SHP77 treated with DMSO at 0.1 percent for 48 hours (cell line): ENCODE measurements at regions not wholly inside any gene's neighbourhood (a gene's known extent, or its start where the extent isn't known, plus 50 kb on each side); places are given as distances from the start of the nearest gene placed in this dataset.
"Not testable (repeated sequence)": the region's sequence is repeated elsewhere in the genome, so short reads cannot be mapped to it uniquely, and the experiment has no call there.

ENCODE experiments used
- DNase-seq: peaks from one replicate; lab custom pipeline; 2025; lab: John Stamatoyannopoulos, UW

DNA sequence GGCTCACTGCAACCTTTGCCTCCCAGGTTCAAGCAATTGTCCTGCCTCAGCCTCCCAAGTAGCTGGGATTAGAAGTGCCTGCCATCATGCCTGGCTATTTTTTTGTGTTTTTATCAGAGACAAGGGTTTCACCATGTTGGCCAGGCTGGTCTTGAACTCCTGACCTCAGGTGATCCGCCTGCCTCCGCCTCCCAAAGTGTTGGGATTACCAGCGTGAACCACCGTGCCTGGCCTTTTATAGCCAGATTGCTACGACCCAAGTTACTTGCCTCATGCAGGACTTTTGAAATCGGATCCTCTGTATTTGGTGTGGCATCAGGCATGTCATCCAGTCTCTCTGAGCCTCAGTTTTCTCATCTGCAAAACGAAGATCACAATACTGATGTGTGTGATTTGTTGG lies 115.9 kb upstream of the MYCN start:
- DNase-seq, result not testable (repeated sequence)

- no peak for DNase-seq
Measured at GRCh38 chr2:15825276-15825980, 114.9 kb upstream of the MYCN start.

DNA sequence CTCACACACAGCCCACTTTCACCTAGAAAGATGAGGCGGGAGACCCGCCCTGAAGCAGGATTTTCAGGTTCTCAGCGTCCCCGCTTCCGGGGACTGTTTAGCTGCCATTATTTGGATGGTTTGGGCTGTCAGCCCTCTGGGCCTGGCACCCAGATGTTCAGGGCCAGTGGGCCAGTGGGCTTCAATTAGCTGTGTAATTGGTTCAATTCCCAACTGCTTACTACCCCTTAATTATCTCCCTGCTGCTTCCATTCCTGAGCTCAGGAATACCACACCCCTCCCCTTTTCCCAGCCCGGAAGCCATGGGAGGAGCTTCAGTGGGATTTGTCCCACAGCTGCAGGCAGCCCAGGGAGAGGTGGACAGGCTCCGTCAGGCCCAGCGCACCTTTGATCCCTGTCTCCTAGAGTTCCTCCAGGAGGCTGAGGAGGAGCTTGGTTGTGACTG lies 114.1 kb upstream of the MYCN start:
- no peak for DNase-seq

DNA sequence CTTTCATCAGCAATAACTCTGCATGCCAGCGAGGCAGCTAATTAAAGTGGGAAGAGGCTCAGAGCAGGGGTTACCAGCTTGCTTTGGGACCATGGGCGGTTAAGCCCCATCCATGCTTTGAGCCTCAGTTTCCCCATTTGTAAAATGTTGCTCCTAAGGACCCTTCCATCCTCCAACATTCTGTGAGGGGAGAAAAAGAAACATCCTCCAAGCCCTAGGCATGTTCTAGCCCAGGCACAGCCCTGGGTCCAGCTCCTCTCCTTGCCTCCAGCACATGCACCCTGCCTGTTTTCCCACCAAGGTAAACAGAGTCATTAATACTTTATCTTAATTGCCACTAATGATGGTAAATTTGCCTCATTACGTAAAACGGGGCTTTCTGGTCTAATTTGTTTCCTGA lies 113.3 kb upstream of the MYCN start:
- no peak for DNase-seq

DNA sequence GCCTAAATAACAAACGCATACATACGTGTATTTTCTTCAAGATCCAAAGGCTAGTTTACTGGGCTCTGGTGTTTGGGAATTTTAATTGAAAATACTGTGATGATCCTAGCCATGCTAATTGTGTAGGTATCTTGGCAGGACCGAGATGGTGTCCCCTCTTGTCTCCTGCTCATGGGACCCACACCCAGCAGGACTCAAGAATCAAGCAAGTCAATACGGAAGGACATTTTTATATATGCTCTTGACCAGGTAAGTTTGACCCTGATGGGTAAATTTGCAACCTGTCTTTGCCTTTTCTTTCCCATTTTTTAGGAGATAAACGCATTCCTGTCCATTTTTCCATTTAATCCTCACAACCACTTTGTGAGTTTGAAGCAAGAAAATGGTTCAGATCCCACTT lies 111.8 kb upstream of the MYCN start:
- DNase-seq, result no peak

DNA sequence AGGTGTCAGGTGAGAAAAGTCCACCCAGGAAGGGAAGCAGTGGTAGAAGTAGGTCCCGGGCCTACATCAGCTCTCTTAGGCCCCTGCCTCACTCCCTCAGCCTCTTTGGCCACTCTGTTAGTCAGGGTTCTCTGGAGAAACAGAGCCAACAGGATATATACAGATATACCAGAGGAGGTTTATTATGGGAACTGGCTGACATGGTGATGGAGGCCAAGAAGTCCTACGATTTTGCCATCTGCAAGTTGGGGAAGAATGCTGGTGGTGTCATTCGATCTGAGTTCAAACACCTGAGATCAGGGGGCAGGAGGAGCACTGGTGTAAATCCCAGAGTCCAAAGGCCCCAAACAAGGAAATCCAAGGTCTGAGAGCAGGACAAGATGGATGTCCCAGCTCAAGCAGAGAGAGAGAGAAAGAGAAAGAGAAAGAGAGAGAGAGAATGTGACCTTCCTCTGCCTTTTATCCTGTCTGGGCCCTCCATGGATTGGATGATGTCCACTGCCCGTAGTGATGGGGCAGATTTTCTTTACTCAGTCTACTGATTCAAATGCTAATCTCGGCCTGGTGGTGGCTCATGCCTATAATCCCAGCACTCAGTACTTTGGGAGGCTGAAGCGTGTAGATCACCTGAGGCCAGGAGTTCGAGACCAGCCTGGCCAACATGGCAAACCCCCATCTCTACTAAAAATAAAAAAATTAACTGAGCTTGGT lies 111.1 kb upstream of the MYCN start:
- no peak for DNase-seq

GRCh38 chr2:15829985-15830384 lies 110.4 kb upstream of the MYCN start:
- DNase-seq, result no peak

DNA sequence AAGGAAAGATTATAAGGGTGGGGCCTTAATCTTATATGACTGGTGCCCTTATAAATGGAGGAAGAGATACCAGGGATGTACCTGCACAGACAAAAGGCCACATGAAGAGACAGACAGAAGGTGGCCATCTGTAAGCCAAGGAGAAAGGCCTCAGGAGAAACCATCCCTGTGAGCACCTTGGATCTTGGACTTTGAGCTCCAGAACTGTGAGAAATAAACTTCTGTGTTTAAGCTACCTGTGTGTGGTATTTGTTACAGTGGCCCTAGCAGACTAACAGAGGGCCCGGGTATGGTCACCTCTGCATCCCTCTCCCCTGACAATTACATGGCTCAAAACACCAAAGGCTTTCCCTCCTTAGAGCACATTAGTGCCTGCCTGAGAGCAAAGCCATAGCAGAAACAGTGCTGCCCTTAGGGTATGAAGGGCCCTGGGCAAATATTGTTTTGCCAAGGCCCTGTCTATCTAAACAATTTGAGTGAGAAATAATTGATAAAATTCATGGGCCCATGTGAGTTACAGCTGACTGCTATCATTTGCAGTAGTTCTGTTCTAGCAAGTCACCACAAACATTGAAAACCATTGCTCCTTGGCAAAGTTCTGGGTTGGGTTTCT lies 109.3 kb upstream of the MYCN start:
- DNase-seq, result no peak

DNA sequence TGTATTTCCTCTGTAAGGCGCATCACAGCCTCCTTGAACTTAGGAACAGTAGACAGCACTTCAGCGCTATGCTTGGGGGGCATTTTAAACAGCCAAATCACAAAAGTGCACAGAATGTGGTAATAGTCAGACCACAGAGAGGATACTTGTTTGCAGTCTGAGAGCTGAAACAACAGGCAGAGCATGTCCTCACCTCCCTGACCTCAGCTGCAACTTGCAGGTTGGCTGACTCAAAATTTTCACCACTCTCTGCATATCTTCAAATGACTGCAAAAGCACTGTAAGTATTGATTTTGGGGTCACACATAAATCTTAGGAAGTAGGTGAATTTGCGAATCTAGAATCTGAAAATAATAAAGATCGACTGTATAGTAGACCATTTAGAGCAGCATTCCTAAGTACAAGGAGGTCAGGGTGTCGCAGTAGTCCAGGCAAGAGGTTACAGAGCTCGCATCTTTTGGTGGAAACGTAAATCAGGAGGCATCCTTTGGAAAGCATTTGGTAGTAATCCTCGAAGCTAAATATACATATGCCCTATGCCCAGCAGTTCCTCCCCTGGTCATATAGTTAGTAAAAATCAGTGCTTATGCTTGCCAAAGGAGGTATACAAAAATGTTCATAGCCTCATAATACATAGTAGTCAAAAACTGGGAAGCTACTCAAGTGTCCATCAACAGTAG lies 108.2 kb upstream of the MYCN start:
- DNase-seq, result no peak

GRCh38 chr2:15832849-15833680 lies 107.3 kb upstream of the MYCN start:
- DNase-seq, result no peak

GRCh38 chr2:15833731-15834130 lies 106.6 kb upstream of the MYCN start:
- no peak for DNase-seq

GRCh38 chr2:15834381-15835031 lies 105.8 kb upstream of the MYCN start:
- no peak for DNase-seq

GRCh38 chr2:15835991-15836688 lies 104.2 kb upstream of the MYCN start:
- no peak for DNase-seq

GRCh38 chr2:15836689-15837610 lies 103.4 kb upstream of the MYCN start:
- DNase-seq, result no peak

DNA sequence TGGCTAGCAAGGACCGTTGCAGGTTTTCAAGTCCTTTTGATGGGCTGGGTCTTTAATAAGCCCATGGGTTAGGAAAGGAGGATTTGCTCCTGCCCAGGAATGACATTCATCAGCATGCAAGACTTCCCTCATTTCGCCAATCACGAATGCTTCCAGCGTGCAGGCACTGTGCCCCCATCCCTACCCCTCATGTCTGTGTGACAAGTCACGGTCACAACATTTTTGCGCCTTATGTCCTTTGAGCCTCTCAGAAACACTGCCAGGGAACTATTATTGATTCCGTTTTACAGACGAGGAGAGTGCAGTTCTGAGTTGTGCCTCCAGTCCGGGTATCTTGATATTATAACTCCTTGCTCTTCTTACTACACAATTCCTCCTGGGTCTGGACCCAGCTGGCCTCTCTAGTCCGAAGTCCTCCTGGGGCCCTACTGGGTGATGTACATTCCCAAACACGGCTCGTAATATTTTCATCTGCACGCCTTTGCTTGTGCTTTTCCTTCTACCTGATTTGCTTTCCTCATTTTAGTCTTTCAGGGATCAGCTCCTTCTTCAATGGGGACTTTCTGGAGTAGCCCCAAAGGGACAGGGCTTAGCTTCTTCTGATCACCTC lies 101.8 kb upstream of the MYCN start:
- DNase-seq, result no peak

- no peak for DNase-seq
Measured at GRCh38 chr2:15839426-15840124, 100.8 kb upstream of the MYCN start.

DNA sequence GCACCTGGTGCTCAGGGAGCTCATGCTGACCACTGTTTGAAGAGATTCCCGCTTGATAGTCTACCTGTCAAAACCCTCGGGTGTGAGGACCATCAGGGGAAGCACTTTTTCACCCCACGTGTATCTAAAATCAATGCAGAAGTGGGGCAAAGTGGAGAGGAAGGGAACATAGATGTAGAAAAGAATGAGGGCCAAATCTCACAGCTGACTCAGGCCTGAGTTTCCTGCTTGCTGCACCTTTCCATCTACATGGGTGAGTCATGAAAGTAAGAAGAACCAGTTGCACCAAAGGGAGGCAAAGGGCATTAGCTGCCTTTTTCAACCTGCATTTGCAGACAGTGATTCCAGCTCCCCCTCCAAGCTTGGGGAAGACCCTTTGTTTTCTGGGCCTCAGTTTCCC lies 100.2 kb upstream of the MYCN start:
- DNase-seq, result no peak

- no peak for DNase-seq
Measured at GRCh38 chr2:15840969-15841368, 99.4 kb upstream of the MYCN start.
